ENCODE measurements at regions not wholly inside any gene's neighbourhood (a gene's known extent, or its start where the extent isn't known, plus 50 kb on each side); places are given as distances from the start of the nearest gene placed in this dataset.

DNA sequence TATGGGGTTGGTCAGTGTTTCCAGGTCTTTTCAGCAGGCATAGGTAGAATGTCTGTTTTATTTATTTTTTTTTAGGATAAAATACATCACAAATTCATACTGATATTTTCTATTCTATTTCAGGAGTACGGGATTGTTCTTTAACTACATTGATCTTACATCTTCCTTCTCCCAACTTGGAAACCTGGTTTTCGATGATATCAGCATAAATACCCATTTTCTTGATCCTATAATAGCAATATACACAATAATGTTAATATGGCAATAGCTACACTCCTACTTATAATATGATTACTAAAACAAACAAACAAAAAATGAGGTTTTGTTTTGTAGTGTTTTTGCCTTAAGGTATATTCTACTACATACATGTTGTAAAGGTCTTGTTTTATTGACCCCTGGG lies 962.4 kb upstream of the GOT2 start:
- H3K4me3 Mint-ChIP-seq: no peak overlapping the region
- ATAC-seq (replicated peaks in 1 of 2) (no peak), DNase-seq (no peak)
- no peaks in the 10 kb centered on the region for H3K36me3 Mint-ChIP-seq (ENCODE audit: insufficient read depth in 2 of 2)
- no peak overlapping the region for H3K27ac Mint-ChIP-seq
- H3K9me3 Mint-ChIP-seq: peaks cover 5 to 13% of the 10 kb centered on the region in 2 donors
- no peaks in the 10 kb centered on the region for H3K4me1 Mint-ChIP-seq (ENCODE audit: low read depth)
- no peaks in the 10 kb centered on the region for H3K27me3 Mint-ChIP-seq (ENCODE audit: low read depth)

GRCh38 chr16:59690216-59690615 lies 956.1 kb upstream of the GOT2 start:
- no peaks in the 10 kb centered on the region for H3K4me1 Mint-ChIP-seq (ENCODE audit: low read depth)
- no peak for DNase-seq
- H3K9me3 Mint-ChIP-seq: peaks cover 10 to 13% of the 10 kb centered on the region in 2 donors
- ATAC-seq (replicated peaks in 1 of 2): no peak
- H3K36me3 Mint-ChIP-seq (ENCODE audit: insufficient read depth in 2 of 2): peaks cover 2 to 3% of the 10 kb centered on the region in 2 donors
- H3K27me3 Mint-ChIP-seq (ENCODE audit: low read depth): no peaks in the 10 kb centered on the region
- H3K4me3 Mint-ChIP-seq: no peak overlapping the region
- no peak overlapping the region for H3K27ac Mint-ChIP-seq

DNA sequence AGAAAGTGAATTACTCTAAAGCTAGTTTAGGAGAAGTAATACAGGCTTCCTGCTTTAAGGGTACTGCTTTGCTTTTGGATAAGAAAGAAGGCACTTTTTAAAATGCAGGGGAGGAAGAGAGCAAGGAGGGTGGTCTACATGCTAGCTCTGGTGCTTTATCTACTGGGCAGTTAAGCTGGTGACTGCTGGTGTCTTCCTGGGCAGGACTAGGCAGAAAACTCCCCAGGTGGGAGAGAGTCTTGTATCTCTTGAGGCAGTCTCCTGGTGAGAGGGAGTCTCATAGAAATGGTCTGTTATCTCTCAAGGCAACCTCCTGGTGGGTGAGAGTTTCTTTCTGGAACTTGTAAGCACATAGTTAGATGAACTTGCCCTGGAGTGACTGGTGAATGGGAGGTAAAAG lies 953.9 kb upstream of the GOT2 start:
- no peaks in the 10 kb centered on the region for H3K4me1 Mint-ChIP-seq (ENCODE audit: low read depth)
- H3K4me3 Mint-ChIP-seq: no peak overlapping the region
- H3K9me3 Mint-ChIP-seq: peaks cover 11% of the 10 kb centered on the region in 2 donors
- peaks cover 2 to 3% of the 10 kb centered on the region in 2 donors for H3K36me3 Mint-ChIP-seq (ENCODE audit: insufficient read depth in 2 of 2)
- no peak for ATAC-seq (replicated peaks in 1 of 2)
- DNase-seq: no peak
- no peak overlapping the region for H3K27ac Mint-ChIP-seq
- no peaks in the 10 kb centered on the region for H3K27me3 Mint-ChIP-seq (ENCODE audit: low read depth)

DNA sequence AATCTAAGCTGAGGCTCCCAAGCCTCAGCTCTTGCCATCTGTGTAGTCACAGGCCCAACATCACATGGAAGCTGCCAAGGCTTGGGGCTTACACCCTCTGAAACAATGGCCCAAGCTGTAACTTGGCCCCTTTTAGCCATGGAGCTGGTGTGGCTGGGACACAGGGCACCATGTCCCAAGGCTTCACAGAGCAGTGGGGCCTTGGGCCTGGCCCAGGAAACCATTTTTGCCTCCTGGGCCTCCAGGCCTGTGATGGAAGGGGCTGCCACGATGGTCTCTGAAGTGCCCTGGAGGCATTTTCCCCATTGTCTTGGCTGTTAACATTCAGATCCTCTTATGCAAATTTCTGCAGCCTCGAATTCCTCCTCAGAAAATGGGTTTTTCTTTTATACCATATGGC lies 952.3 kb upstream of the GOT2 start:
- ATAC-seq (replicated peaks in 1 of 2) (no peak), DNase-seq (no peak)
- no peaks in the 10 kb centered on the region for H3K4me1 Mint-ChIP-seq (ENCODE audit: low read depth)
- H3K4me3 Mint-ChIP-seq: no peak overlapping the region
- H3K27me3 Mint-ChIP-seq (ENCODE audit: low read depth): no peaks in the 10 kb centered on the region
- H3K9me3 Mint-ChIP-seq: peaks cover 7 to 9% of the 10 kb centered on the region in 2 donors
- peaks cover 2 to 3% of the 10 kb centered on the region in 2 donors for H3K36me3 Mint-ChIP-seq (ENCODE audit: insufficient read depth in 2 of 2)
- H3K27ac Mint-ChIP-seq: no peak overlapping the region

GRCh38 chr16:59684911-59685310 lies 950.8 kb upstream of the GOT2 start:
- Mint-ChIP-seq H3K27me3 (ENCODE audit: low read depth) (no peaks in the 10 kb centered on the region), H3K27ac (no peak overlapping the region), H3K4me3 (no peak overlapping the region), H3K9me3 (peaks cover 5 to 9% of the 10 kb centered on the region in 2 donors), H3K4me1 (ENCODE audit: low read depth) (no peaks in the 10 kb centered on the region), H3K36me3 (ENCODE audit: insufficient read depth in 2 of 2) (peaks cover 2 to 3% of the 10 kb centered on the region in 2 donors)
- no peak for ATAC-seq (replicated peaks in 1 of 2)
- no peak for DNase-seq

DNA sequence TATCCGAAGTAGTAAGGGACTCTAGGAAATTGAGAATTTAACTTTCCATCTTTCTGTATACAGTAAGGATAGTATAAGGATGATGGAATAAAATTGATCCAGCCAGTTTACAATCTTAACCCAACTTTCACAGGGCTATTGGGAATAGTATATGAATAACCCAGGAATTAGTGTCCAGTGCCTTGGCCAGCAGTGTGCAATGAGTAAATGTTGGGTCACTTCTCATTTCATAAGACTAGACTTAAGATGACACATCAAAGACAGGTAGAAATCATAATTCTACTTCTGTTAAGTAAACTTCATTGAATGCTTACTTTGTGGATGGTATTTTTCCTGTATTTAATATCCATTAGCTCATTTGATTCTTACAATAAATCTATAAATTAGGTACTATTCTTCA lies 949.6 kb upstream of the GOT2 start:
- H3K27me3 Mint-ChIP-seq (ENCODE audit: low read depth): no peaks in the 10 kb centered on the region
- H3K27ac Mint-ChIP-seq: no peak overlapping the region
- no peak overlapping the region for H3K4me3 Mint-ChIP-seq
- ATAC-seq (replicated peaks in 1 of 2): no peak
- H3K9me3 Mint-ChIP-seq: peaks cover 8 to 11% of the 10 kb centered on the region in 2 donors
- DNase-seq: no peak
- no peaks in the 10 kb centered on the region for H3K4me1 Mint-ChIP-seq (ENCODE audit: low read depth)
- H3K36me3 Mint-ChIP-seq (ENCODE audit: insufficient read depth in 2 of 2): peaks cover 2 to 3% of the 10 kb centered on the region in 2 donors

DNA sequence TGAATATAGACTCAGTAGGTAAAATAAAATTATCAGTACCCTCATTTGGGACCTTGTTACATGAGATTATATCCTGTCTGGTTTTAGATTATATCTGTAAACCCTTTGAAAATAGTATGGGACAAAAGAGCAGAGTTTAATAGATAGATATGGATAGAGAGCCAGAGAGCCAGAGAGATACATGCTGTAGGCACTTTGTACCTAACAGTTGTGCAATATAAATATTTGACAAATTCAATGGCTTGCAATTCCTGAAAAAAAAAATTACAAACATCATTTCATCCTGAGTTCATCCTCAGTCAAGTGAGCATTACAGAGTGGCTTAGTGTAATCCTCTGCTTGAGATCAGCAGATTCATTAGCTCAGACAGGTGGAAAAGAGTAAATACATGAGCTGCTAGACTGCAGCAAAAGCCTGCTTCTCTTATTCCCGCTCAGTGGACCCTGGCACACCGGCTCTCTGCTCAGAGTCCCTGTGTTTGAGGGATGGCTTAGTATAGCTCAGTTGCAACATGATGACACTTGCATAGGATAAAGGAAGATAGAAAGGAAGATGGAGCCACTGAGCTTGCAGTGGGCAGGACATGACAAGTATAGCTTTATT lies 931.6 kb upstream of the GOT2 start:
- ATAC-seq (replicated peaks in 1 of 2) (no peak), DNase-seq (no peak)
- Mint-ChIP-seq H3K27ac (no peak overlapping the region), H3K4me1 (ENCODE audit: low read depth) (no peaks in the 10 kb centered on the region), H3K36me3 (ENCODE audit: insufficient read depth in 2 of 2) (no peaks in the 10 kb centered on the region), H3K4me3 (no peak overlapping the region), H3K27me3 (ENCODE audit: low read depth) (no peaks in the 10 kb centered on the region), H3K9me3 (peaks cover 4 to 10% of the 10 kb centered on the region in 2 donors)

DNA sequence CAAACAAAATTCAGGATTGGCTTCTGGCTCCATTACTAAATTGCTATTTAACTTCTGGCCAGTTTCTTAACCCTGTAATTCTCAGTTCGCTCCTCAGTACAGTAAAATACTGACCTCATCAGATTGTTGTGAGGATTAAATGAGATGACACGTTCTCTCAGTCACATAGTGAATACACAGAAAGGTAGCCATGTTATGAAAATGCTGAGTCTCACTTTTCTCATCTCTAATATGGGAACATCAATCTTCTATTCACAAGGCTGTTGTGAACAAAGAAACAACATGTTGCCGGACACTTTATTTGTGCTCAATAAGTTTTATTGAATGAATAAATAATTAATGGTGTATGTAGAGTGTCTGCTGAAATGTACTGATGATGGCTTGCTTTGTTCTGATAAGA lies 924.5 kb upstream of the GOT2 start:
- ATAC-seq (replicated peaks in 1 of 2) (no peak), DNase-seq (no peak)
- Mint-ChIP-seq H3K4me3 (no peak overlapping the region), H3K27ac (no peak overlapping the region), H3K36me3 (ENCODE audit: insufficient read depth in 2 of 2) (no peaks in the 10 kb centered on the region), H3K27me3 (ENCODE audit: low read depth) (no peaks in the 10 kb centered on the region), H3K4me1 (ENCODE audit: low read depth) (no peaks in the 10 kb centered on the region), H3K9me3 (peaks cover 1 to 12% of the 10 kb centered on the region in 2 donors)

- ATAC-seq (replicated peaks in 1 of 2): no peak
- Mint-ChIP-seq H3K27me3 (ENCODE audit: low read depth) (no peaks in the 10 kb centered on the region), H3K4me3 (no peak overlapping the region), H3K27ac (no peak overlapping the region), H3K4me1 (ENCODE audit: low read depth) (no peaks in the 10 kb centered on the region), H3K36me3 (ENCODE audit: insufficient read depth in 2 of 2) (peaks cover 0 to 1% of the 10 kb centered on the region in 2 donors), H3K9me3 (peaks cover 8 to 17% of the 10 kb centered on the region in 2 donors)
- no peak for DNase-seq
Measured at GRCh38 chr16:59655031-59655430, 920.9 kb upstream of the GOT2 start.

DNA sequence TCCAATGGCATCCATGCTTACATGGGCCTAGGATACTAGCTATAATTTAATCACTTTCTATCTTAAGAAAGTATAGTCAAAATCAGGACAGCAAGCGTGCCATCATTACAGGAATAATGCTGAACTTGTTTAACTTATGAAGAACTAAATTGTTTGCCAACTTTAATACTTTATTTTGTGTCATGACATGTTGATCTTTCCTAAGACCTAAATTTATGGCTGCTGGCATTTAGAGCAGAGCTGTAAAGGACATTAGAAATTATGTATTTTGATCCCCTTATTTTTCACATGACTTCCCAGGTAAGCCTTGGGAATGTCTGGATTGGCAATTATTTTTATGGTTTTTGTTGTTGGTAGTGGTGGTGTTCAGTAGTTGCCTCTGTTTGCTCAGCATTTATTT lies 920.3 kb upstream of the GOT2 start:
- H3K4me3 Mint-ChIP-seq: no peak overlapping the region
- peaks cover 11 to 17% of the 10 kb centered on the region in 2 donors for H3K9me3 Mint-ChIP-seq
- DNase-seq (no peak), ATAC-seq (replicated peaks in 1 of 2) (no peak)
- peaks cover 0 to 2% of the 10 kb centered on the region in 2 donors for H3K36me3 Mint-ChIP-seq (ENCODE audit: insufficient read depth in 2 of 2)
- no peaks in the 10 kb centered on the region for H3K4me1 Mint-ChIP-seq (ENCODE audit: low read depth)
- H3K27me3 Mint-ChIP-seq (ENCODE audit: low read depth): no peaks in the 10 kb centered on the region
- no peak overlapping the region for H3K27ac Mint-ChIP-seq

GRCh38 chr16:59651662-59652061 lies 917.5 kb upstream of the GOT2 start:
- no peaks in the 10 kb centered on the region for H3K27me3 Mint-ChIP-seq (ENCODE audit: low read depth)
- H3K36me3 Mint-ChIP-seq (ENCODE audit: insufficient read depth in 2 of 2): peaks cover 0 to 2% of the 10 kb centered on the region in 2 donors
- H3K4me3 Mint-ChIP-seq: no peak overlapping the region
- no peak overlapping the region for H3K27ac Mint-ChIP-seq
- H3K9me3 Mint-ChIP-seq: peaks cover 12 to 21% of the 10 kb centered on the region in 2 donors
- DNase-seq (no peak), ATAC-seq (replicated peaks in 1 of 2) (no peak)
- H3K4me1 Mint-ChIP-seq (ENCODE audit: low read depth): no peaks in the 10 kb centered on the region

- H3K9me3 Mint-ChIP-seq: peaks cover 8 to 15% of the 10 kb centered on the region in 2 donors
- ATAC-seq (replicated peaks in 1 of 2): no peak
- peaks cover 0 to 2% of the 10 kb centered on the region in 2 donors for H3K36me3 Mint-ChIP-seq (ENCODE audit: insufficient read depth in 2 of 2)
- no peak overlapping the region for H3K27ac Mint-ChIP-seq
- H3K27me3 Mint-ChIP-seq (ENCODE audit: low read depth): no peaks in the 10 kb centered on the region
- no peak overlapping the region for H3K4me3 Mint-ChIP-seq
- no peak for DNase-seq
- no peaks in the 10 kb centered on the region for H3K4me1 Mint-ChIP-seq (ENCODE audit: low read depth)
Measured at GRCh38 chr16:59645194-59645593, 911.1 kb upstream of the GOT2 start.

DNA sequence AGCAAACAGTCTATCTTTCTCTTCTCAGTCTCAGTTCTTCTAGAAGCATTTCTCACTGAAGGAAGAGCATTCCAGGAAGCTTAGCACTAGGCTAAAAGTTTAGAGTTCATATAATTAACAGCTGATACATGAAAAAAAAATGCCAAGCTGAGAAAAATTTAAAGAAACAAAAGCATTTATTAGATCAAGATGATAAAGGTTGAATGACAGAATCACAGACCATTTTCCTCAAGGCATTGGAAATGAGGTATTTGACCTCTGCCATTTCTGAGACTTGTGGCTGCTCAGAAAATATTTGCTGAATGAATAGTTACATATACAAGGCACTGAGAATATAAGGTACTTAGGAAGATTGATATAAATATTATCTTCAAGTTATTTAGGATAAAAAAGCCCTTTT lies 901.6 kb upstream of the GOT2 start:
- no peak for DNase-seq
- Mint-ChIP-seq H3K36me3 (ENCODE audit: insufficient read depth in 2 of 2) (no peaks in the 10 kb centered on the region), H3K4me3 (no peak overlapping the region), H3K27ac (no peak overlapping the region), H3K27me3 (ENCODE audit: low read depth) (no peaks in the 10 kb centered on the region), H3K4me1 (ENCODE audit: low read depth) (no peaks in the 10 kb centered on the region), H3K9me3 (peaks cover 0 to 8% of the 10 kb centered on the region in 2 donors)
- no peak for ATAC-seq (replicated peaks in 1 of 2)

DNA sequence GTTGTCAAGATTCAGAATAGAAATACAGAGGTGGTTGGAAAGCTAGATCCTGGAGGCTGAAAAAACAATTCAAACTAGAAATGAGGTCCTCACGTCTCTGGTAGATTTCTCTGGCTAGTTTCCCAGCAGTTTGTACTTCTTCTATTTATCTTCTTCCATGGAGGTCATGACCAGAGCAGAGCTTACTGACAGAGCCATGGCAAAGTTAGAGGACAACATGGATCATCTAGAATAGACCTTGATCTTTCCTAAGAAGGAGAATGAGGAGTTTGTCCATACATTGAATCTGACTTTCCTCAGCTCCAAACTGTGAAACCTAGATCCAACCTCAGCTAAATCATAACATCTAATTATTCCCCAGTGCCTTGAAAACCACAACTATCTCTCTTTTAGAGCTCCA lies 900.8 kb upstream of the GOT2 start:
- no peak overlapping the region for H3K4me3 Mint-ChIP-seq
- no peak for ATAC-seq (replicated peaks in 1 of 2)
- peaks cover 0 to 8% of the 10 kb centered on the region in 2 donors for H3K9me3 Mint-ChIP-seq
- no peak overlapping the region for H3K27ac Mint-ChIP-seq
- H3K4me1 Mint-ChIP-seq (ENCODE audit: low read depth): no peaks in the 10 kb centered on the region
- H3K27me3 Mint-ChIP-seq (ENCODE audit: low read depth): no peaks in the 10 kb centered on the region
- H3K36me3 Mint-ChIP-seq (ENCODE audit: insufficient read depth in 2 of 2): no peaks in the 10 kb centered on the region
- no peak for DNase-seq

Data from activated T-cell treated with anti-CD3 and anti-CD28 coated beads, Interleukin-2, amount 50 U/mL, for 72 hours (primary cell).